Mesenchymal stem cell (in vitro differentiated cells and primary cell): ENCODE measurements at regions not wholly inside any gene's neighbourhood (a gene's known extent, or its start where the extent isn't known, plus 50 kb on each side); places are given as distances from the start of the nearest gene placed in this dataset.
A peak's percentile ranks its signal among the peaks of the same experiment; 100 is the strongest.

ENCODE experiments used
- DNase-seq: peaks from one replicate; pipeline ENCODE4 v3.0.0-alpha.2; 2013
- H2AFZ ChIP-seq: one replicate; pipeline ENCODE4 v1.6.1; 2013; ENCODE audit warnings: low read depth, mild to moderate bottlenecking, control low read depth, inconsistent platforms, low read length, moderate library complexity
- H2AK5ac ChIP-seq: 2 replicates; pipeline ENCODE4 v1.6.1; 2013; ENCODE audit warnings: low read length, moderate library complexity, mild to moderate bottlenecking, inconsistent platforms; ENCODE audit not compliant: severe bottlenecking
- H2BK120ac ChIP-seq: one replicate; pipeline ENCODE4 v1.6.1; 2013; ENCODE audit warnings: low read depth, mild to moderate bottlenecking, inconsistent platforms, low read length, moderate library complexity
- H2BK12ac ChIP-seq, 2 experiments: one replicate each; pipeline ENCODE4 v1.6.1; 2013; ENCODE audit warnings: inconsistent platforms in 2 of 2, low read length in 2 of 2, mild to moderate bottlenecking in 2 of 2, moderate library complexity in 2 of 2, control low read depth in 1 of 2
- H2BK15ac ChIP-seq: one replicate; pipeline ENCODE4 v1.6.1; 2013; ENCODE audit warnings: mild to moderate bottlenecking, low read depth, inconsistent platforms; ENCODE audit not compliant: poor library complexity, severe bottlenecking
- H2BK5ac ChIP-seq: 2 replicates; pipeline ENCODE4 v1.6.1; 2013; ENCODE audit warnings: low read depth, mild to moderate bottlenecking, low read length, control low read depth, inconsistent platforms; ENCODE audit not compliant: poor library complexity, severe bottlenecking
- H3K14ac ChIP-seq, 2 experiments: one replicate each; pipeline ENCODE4 v1.6.1; 2013; ENCODE audit warnings: inconsistent platforms in 2 of 2, low read length in 2 of 2, control low read depth in 1 of 2, mild to moderate bottlenecking in 1 of 2, moderate library complexity in 1 of 2
- H3K18ac ChIP-seq, 2 experiments: one replicate each; pipeline ENCODE4 v1.6.1; 2013; ENCODE audit warnings: inconsistent platforms in 2 of 2, low read length in 2 of 2, control low read depth in 1 of 2, low read depth in 1 of 2, mild to moderate bottlenecking in 1 of 2
- H3K23ac ChIP-seq, 2 experiments: one replicate each; pipeline ENCODE4 v1.6.1; 2013; ENCODE audit warnings: inconsistent platforms in 2 of 2, low read length in 2 of 2, mild to moderate bottlenecking in 2 of 2, moderate library complexity in 2 of 2, control low read depth in 1 of 2
- H3K27ac ChIP-seq: 2 replicates; pipeline ENCODE4 v1.5.1; 2013; ENCODE audit warnings: mild to moderate bottlenecking, moderate library complexity, low read length, control low read depth, inconsistent platforms; ENCODE audit not compliant: poor library complexity, severe bottlenecking
- H3K27me3 ChIP-seq, 2 experiments: 2 replicates each; pipeline versions ENCODE4 v1.6.1 to v1.7.0; 2013; ENCODE audit warnings: low read length in 2 of 2, mild to moderate bottlenecking in 2 of 2, moderate library complexity in 2 of 2, control low read depth in 1 of 2, inconsistent platforms in 1 of 2; ENCODE audit not compliant: control insufficient read depth in 1 of 2, insufficient read depth in 1 of 2
- H3K36me3 ChIP-seq, 2 experiments: 2 replicates each; pipeline versions ENCODE4 v1.6.1 to v1.7.0; 2013; ENCODE audit warnings: low read length in 2 of 2, control low read depth in 1 of 2, inconsistent platforms in 1 of 2, low read depth in 1 of 2, mild to moderate bottlenecking in 1 of 2; ENCODE audit not compliant: insufficient read depth in 2 of 2, control insufficient read depth in 1 of 2
- H3K4ac ChIP-seq, 2 experiments: one replicate each; pipeline ENCODE4 v1.6.1; 2013; ENCODE audit warnings: inconsistent platforms in 2 of 2, low read length in 2 of 2, mild to moderate bottlenecking in 2 of 2, moderate library complexity in 2 of 2, control low read depth in 1 of 2, low read depth in 1 of 2
- H3K4me1 ChIP-seq: 2 replicates; pipeline ENCODE4 v1.6.1; 2013; ENCODE audit warnings: low read depth, low read length, control low read depth; ENCODE audit not compliant: control insufficient read depth, insufficient read depth
- H3K4me2 ChIP-seq: 2 replicates; pipeline ENCODE4 v1.6.1; 2013; ENCODE audit warnings: low read length, mild to moderate bottlenecking, inconsistent platforms; ENCODE audit not compliant: poor library complexity, severe bottlenecking
- H3K4me3 ChIP-seq, 2 experiments: 2 replicates each; pipeline versions ENCODE4 v1.5.1 to v1.7.0; 2013; ENCODE audit warnings: low read length in 2 of 2, mild to moderate bottlenecking in 2 of 2, control low read depth in 1 of 2, low read depth in 1 of 2; ENCODE audit not compliant: insufficient read depth in 1 of 2
- H3K79me1 ChIP-seq: replicated peaks from 2 replicates; pipeline ENCODE4 v1.6.1; 2013; ENCODE audit warnings: mild to moderate bottlenecking, control low read depth, low read length, inconsistent platforms; ENCODE audit not compliant: poor library complexity, severe bottlenecking
- H3K9ac ChIP-seq: 2 replicates; pipeline ENCODE4 v1.7.0; 2013; ENCODE audit warnings: mild to moderate bottlenecking, low read length, moderate library complexity
- H3K9me3 ChIP-seq: 2 replicates; pipeline ENCODE4 v1.7.0; 2013; ENCODE audit warnings: mild to moderate bottlenecking, low read length; ENCODE audit not compliant: control insufficient read depth
- H4K8ac ChIP-seq: one replicate; pipeline ENCODE4 v1.6.1; 2013; ENCODE audit warnings: inconsistent platforms, mild to moderate bottlenecking, low read length, moderate library complexity
- H4K91ac ChIP-seq: one replicate; pipeline ENCODE4 v1.6.1; 2013; ENCODE audit warnings: mild to moderate bottlenecking, low read length, inconsistent platforms
- WGBS: methylation state at CpG from one replicate; pipeline ENCODE4 v1.1.7; 2013; ENCODE audit warnings: mixed read lengths; 5-methylcytosine and 5-hydroxymethylcytosine counted together

DNA sequence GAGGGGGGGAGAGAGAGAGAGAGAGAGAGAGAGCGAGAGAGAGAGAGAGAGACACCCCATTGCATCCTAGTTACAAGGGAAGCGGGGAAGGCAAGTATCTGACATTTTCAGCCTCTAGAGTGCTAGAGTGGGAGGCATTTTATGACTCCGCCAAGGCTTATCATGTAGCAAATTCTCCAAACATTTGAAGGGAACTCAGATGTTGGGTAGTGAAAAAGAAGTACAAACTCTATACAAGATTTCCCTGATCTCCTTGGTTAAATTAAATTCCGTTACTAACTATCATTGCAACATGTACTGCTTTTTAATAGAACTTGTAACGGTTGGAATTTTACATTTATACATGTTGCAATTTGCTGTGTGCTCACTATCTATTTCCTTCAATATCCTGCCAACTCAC is 83.4 kb upstream of the FAM3C start:
- Histone ChIP-seq H3K9me3 (no peaks in the 10 kb centered on the region), H3K18ac (no peak overlapping the region)

DNA sequence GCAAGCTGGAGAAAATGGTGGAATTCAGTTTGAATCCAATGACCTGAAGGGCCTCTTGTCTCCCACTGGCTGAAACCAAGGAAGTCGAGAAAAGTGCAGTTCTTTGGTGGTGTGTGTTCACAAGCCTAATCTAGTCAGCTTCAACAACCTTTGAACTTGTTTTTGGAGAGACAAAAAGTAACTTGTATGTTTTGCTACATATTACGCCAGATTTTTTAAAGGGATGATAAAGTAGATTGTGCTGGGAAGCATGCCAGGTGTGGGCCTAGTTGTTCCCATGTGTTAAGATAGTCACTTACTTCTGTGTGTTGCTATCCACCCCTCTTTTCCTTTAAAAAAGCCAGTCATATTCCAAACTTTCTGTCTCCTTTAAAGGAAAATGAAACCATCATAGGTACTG is 79.7 kb upstream of the FAM3C start:
- Histone ChIP-seq H3K9me3 (no peaks in the 10 kb centered on the region), H2AFZ (no peak overlapping the region), H2BK120ac (no peak overlapping the region), H2BK5ac (no peak overlapping the region), H3K4me1 (no peaks in the 10 kb centered on the region), H3K9ac (no peak overlapping the region), H3K4me3 (no peak overlapping the region), H4K8ac (no peak overlapping the region), H3K79me1 (no peaks in the 10 kb centered on the region), H3K18ac (no peak overlapping the region), H3K4me2 (no peak overlapping the region), H2BK15ac (no peak overlapping the region), H2BK12ac (no peak overlapping the region), H3K4ac (no peak overlapping the region), H3K23ac (no peak overlapping the region), H3K27me3 (no peaks in the 10 kb centered on the region), H2AK5ac (no peak overlapping the region), H4K91ac (no peak overlapping the region), H3K14ac (no peak overlapping the region), H3K27ac (no peak overlapping the region), H3K36me3 (no peaks in the 10 kb centered on the region)
- WGBS = 100% methylated on average over 1 of the region's 2 CpGs
- no peak for DNase-seq

More for the DNA sequence above, 83.4 kb upstream of the FAM3C start:
- Histone ChIP-seq H2AK5ac (no peak overlapping the region), H3K36me3 (no peaks in the 10 kb centered on the region), H3K4me2 (no peak overlapping the region), H3K79me1 (no peaks in the 10 kb centered on the region), H3K4me3 (no peak overlapping the region), H2BK120ac (no peak overlapping the region), H3K14ac (no peak overlapping the region), H3K27me3 (no peaks in the 10 kb centered on the region), H3K27ac (no peak overlapping the region), H2BK15ac (no peak overlapping the region), H3K4ac (no peak overlapping the region), H4K8ac (no peak overlapping the region), H3K9ac (no peak overlapping the region), H2BK12ac (no peak overlapping the region), H3K23ac (no peak overlapping the region), H2BK5ac (no peak overlapping the region), H4K91ac (no peak overlapping the region), H3K4me1 (no peaks in the 10 kb centered on the region), H2AFZ (no peak overlapping the region)
- WGBS = 100% methylated on average over 1 of the region's 5 CpGs
- DNase-seq = no peak

- no peak overlapping the region for H3K18ac ChIP-seq
- no peak overlapping the region for H3K9ac ChIP-seq
- no peak overlapping the region for H2BK15ac ChIP-seq
- H3K14ac ChIP-seq = no peak overlapping the region
- H3K36me3 ChIP-seq = no peaks in the 10 kb centered on the region
- DNase-seq = no peak
- no peak overlapping the region for H3K23ac ChIP-seq
- no peaks in the 10 kb centered on the region for H3K79me1 ChIP-seq
- WGBS = no CpG with 5 or more reads among the region's 1 CpG
- H3K4ac ChIP-seq = no peak overlapping the region
- H3K9me3 ChIP-seq = no peaks in the 10 kb centered on the region
- no peak overlapping the region for H4K91ac ChIP-seq
- H2AFZ ChIP-seq = no peak overlapping the region
- no peak overlapping the region for H3K4me3 ChIP-seq
- H2AK5ac ChIP-seq = no peak overlapping the region
- no peak overlapping the region for H2BK12ac ChIP-seq
- no peaks in the 10 kb centered on the region for H3K27me3 ChIP-seq
- no peak overlapping the region for H3K4me2 ChIP-seq
- no peak overlapping the region for H2BK5ac ChIP-seq
- no peak overlapping the region for H2BK120ac ChIP-seq
- H4K8ac ChIP-seq = no peak overlapping the region
- no peaks in the 10 kb centered on the region for H3K4me1 ChIP-seq
- no peak overlapping the region for H3K27ac ChIP-seq
Observed at GRCh38 chr7:121474301-121474673, 78.2 kb upstream of the FAM3C start.

GRCh38 chr7:121473645-121474300 is 77.7 kb upstream of the FAM3C start:
- H3K18ac ChIP-seq = peak overlapping the region in 1 of 2 experiments; percentile 33
- H3K27ac ChIP-seq = no peak overlapping the region
- no peak overlapping the region for H3K4me3 ChIP-seq
- DNase-seq = peak; percentile 12
- no peaks in the 10 kb centered on the region for H3K9me3 ChIP-seq
- H3K23ac ChIP-seq = no peak overlapping the region
- H2BK12ac ChIP-seq = no peak overlapping the region
- H2AFZ ChIP-seq = no peak overlapping the region
- H3K4me2 ChIP-seq = no peak overlapping the region
- H3K4ac ChIP-seq = no peak overlapping the region
- H3K36me3 ChIP-seq = no peaks in the 10 kb centered on the region
- no peak overlapping the region for H3K14ac ChIP-seq
- H2BK5ac ChIP-seq = no peak overlapping the region
- H4K8ac ChIP-seq = no peak overlapping the region
- 53% methylated on average over 3 of the region's 3 CpGs for WGBS
- no peaks in the 10 kb centered on the region for H3K4me1 ChIP-seq
- H3K27me3 ChIP-seq = no peaks in the 10 kb centered on the region
- no peak overlapping the region for H2BK120ac ChIP-seq
- no peak overlapping the region for H2BK15ac ChIP-seq
- H4K91ac ChIP-seq = no peak overlapping the region
- no peak overlapping the region for H3K9ac ChIP-seq
- H3K79me1 ChIP-seq = no peaks in the 10 kb centered on the region
- no peak overlapping the region for H2AK5ac ChIP-seq
